Uterus (tissue), 2 donors: ENCODE measurements at regions not wholly inside any gene's neighbourhood (a gene's known extent, or its start where the extent isn't known, plus 50 kb on each side); places are given as distances from the start of the nearest gene placed in this dataset.

Experiments used
- CTCF ChIP-seq, 4 experiments: fragments of 200-600 bp in 2 of 4; fragments of 450-650 bp in 2 of 4; sonication (generic) in 2 of 4; IDR thresholded peaks; one replicate each; pipeline ENCODE4 v1.5.1; 2016 to 2019; ENCODE audit warnings: antibody characterized with exemption in 4 of 4, mild to moderate bottlenecking in 2 of 4, moderate library complexity in 1 of 4
- POLR2A ChIP-seq, 2 donors: fragments of 450-650 bp; IDR thresholded peaks; one replicate each; pipeline ENCODE4 v1.6.1; 2016; ENCODE audit warnings: antibody characterized with exemption in 2 of 2, mild to moderate bottlenecking in 1 of 2, moderate library complexity in 1 of 2

GRCh38 chr7:13748998-13749397 is 240.5 kb downstream of the ETV1 start:
- TF ChIP-seq POLR2A (IDR thresholded peaks at IDR 0.05): no peak
- TF ChIP-seq CTCF (IDR thresholded peaks at IDR 0.05): no peak
